ENCODE measurements at regions not wholly inside any gene's neighbourhood (a gene's known extent, or its start where the extent isn't known, plus 50 kb on each side); places are given as distances from the start of the nearest gene placed in this dataset.

DNA sequence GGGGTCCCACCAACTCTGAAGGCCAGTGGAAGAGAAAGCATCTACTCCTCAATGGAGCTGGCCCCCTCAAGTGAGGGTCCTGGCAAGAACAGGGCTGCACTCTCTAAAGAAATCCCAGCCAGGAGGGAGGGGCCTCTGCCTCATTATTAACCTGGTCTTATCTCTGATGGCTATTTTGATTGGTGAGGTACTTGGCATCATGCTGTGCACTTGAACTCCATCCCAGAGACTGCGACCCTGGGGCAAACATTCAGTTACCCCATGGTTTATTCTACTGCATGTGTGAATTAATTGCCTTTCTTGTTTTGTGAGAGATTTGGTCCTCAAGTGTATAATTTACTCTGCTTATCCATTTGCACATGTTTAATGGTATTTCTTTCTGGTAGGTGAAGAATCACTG, 55.0 kb upstream of the ETV3 start:
- Histone ChIP-seq H3K36me3 (no peaks in the 10 kb centered on the region), H3K4me1 (peaks cover 0 to 12% (median 0%) of the 10 kb centered on the region in 4 donors), H3K4me3 (no peak overlapping the region), H3K27ac (no peak overlapping the region), H3K27me3 (peaks cover 0 to 42% of the 10 kb centered on the region in 2 donors), H3K9me3 (no peaks in the 10 kb centered on the region)
- no peak for DNase-seq (ENCODE audit: low spot score in 2 of 2)
- WGBS, 2 donors, result 38 to 39% methylated on average over 1 of the region's 1 CpG
- TF ChIP-seq, protein P1, sequence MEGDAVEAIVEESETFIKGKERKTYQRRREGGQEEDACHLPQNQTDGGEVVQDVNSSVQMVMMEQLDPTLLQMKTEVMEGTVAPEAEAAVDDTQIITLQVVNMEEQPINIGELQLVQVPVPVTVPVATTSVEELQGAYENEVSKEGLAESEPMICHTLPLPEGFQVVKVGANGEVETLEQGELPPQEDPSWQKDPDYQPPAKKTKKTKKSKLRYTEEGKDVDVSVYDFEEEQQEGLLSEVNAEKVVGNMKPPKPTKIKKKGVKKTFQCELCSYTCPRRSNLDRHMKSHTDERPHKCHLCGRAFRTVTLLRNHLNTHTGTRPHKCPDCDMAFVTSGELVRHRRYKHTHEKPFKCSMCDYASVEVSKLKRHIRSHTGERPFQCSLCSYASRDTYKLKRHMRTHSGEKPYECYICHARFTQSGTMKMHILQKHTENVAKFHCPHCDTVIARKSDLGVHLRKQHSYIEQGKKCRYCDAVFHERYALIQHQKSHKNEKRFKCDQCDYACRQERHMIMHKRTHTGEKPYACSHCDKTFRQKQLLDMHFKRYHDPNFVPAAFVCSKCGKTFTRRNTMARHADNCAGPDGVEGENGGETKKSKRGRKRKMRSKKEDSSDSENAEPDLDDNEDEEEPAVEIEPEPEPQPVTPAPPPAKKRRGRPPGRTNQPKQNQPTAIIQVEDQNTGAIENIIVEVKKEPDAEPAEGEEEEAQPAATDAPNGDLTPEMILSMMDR (IDR thresholded peaks at IDR 0.05), result no peak

- no peaks in the 10 kb centered on the region for H3K9me3 ChIP-seq
- no peak overlapping the region for H3K4me3 ChIP-seq
- 85 to 86% methylated on average over 22 of the region's 22 CpGs for WGBS, 2 donors
- H3K27me3 ChIP-seq, result peaks cover 0 to 32% of the 10 kb centered on the region in 2 donors
- no peak overlapping the region for H3K27ac ChIP-seq
- DNase-seq (ENCODE audit: low spot score in 2 of 2), result no peak
- H3K36me3 ChIP-seq, result no peaks in the 10 kb centered on the region
- TF ChIP-seq, protein P1 (IDR thresholded peaks at IDR 0.05), result no peak
- no peak for TF ChIP-seq EP300 (IDR thresholded peaks at IDR 0.05)
- TF ChIP-seq POLR2A (IDR thresholded peaks at IDR 0.05), result no peak
- peaks cover 0 to 12% (median 0%) of the 10 kb centered on the region in 4 donors for H3K4me1 ChIP-seq
Observed at GRCh38 chr1:157189986-157190982, 52.1 kb upstream of the ETV3 start.

GRCh38 chr1:157189096-157189495, 50.9 kb upstream of the ETV3 start:
- Histone ChIP-seq H3K27ac (no peak overlapping the region), H3K4me1 (peaks cover 0 to 5% (median 0%) of the 10 kb centered on the region in 4 donors), H3K4me3 (no peak overlapping the region), H3K9me3 (no peaks in the 10 kb centered on the region), H3K36me3 (no peaks in the 10 kb centered on the region), H3K27me3 (peaks cover 0 to 25% of the 10 kb centered on the region in 2 donors)
- TF ChIP-seq EP300 (IDR thresholded peaks at IDR 0.05) (no peak), POLR2A (IDR thresholded peaks at IDR 0.05) (no peak)
- TF ChIP-seq, protein P1 (IDR thresholded peaks at IDR 0.05), result no peak
- WGBS, 2 donors, result 78 to 80% methylated on average over 4 of the region's 4 CpGs
- DNase-seq (ENCODE audit: low spot score in 2 of 2), result no peak

Data from tibial nerve (tissue), 4 donors.